ENCODE measurements at regions not wholly inside any gene's neighbourhood (a gene's known extent, or its start where the extent isn't known, plus 50 kb on each side); places are given as distances from the start of the nearest gene placed in this dataset.
A peak's percentile ranks its signal among the peaks of the same experiment; 100 is the strongest.

DNA sequence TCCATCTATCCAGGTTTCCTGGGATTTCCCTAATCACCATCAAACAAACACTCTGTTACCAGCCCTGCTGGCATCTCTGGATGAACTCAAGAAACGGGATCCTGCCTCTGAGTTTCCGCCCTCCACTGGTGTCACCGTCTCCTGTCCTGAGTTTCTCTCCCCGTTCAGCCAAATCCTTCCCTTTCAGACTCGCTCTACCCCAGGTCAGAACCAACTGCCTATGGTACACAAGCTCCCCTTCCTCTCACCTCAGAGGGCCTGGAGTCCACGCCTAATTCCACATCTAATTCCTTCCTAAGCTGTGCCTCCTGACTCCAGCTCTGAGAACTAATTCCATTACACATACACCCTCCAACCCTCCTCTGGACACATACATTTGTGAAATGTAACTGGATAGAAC, 96.1 kb downstream of the SHANK2 start:
- Histone ChIP-seq H3K9me2 (replicated peaks; ENCODE audit: low read length) (no peaks in the 10 kb centered on the region), H2AFZ (ENCODE audit: low read length) (no peak overlapping the region), H3K27ac (ENCODE audit: low read length) (no peak overlapping the region), H3K79me2 (ENCODE audit: low read length) (no peaks in the 10 kb centered on the region), H4K20me1 (ENCODE audit: low read length) (no peaks in the 10 kb centered on the region), H3K9me3 (ENCODE audit: low read length) (peaks cover 7% of the 10 kb centered on the region), H3K27me3 (ENCODE audit: low read length) (no peaks in the 10 kb centered on the region), H3K4me2 (ENCODE audit: low read length) (no peak overlapping the region), H3F3A (ENCODE audit: low read length, unreplicated experiment) (no peaks in the 10 kb centered on the region), H3K4me3 (ENCODE audit: low read length) (no peak overlapping the region), H3K4me1 (ENCODE audit: insufficient read depth, low read length) (peaks cover 18% of the 10 kb centered on the region), H3K36me3 (ENCODE audit: low read depth, low read length) (peaks cover 7% of the 10 kb centered on the region; the same call in 1 of the 2 replicates), H3K9ac (ENCODE audit: low read length) (no peak overlapping the region)
- ATAC-seq (no peak), DNase-seq (no peak)
- ChIA-PET CTCF (no interaction called here), POLR2A (ENCODE audit: unreplicated experiment) (no interaction called here)
- BruUV-seq (replicated peaks) = no TSS peak
- TF ChIP-seq EZH2 (IDR thresholded peaks at IDR 0.05; ENCODE audit: low read length, unreplicated experiment) = no peak
- TF ChIP-seq, protein P1, sequence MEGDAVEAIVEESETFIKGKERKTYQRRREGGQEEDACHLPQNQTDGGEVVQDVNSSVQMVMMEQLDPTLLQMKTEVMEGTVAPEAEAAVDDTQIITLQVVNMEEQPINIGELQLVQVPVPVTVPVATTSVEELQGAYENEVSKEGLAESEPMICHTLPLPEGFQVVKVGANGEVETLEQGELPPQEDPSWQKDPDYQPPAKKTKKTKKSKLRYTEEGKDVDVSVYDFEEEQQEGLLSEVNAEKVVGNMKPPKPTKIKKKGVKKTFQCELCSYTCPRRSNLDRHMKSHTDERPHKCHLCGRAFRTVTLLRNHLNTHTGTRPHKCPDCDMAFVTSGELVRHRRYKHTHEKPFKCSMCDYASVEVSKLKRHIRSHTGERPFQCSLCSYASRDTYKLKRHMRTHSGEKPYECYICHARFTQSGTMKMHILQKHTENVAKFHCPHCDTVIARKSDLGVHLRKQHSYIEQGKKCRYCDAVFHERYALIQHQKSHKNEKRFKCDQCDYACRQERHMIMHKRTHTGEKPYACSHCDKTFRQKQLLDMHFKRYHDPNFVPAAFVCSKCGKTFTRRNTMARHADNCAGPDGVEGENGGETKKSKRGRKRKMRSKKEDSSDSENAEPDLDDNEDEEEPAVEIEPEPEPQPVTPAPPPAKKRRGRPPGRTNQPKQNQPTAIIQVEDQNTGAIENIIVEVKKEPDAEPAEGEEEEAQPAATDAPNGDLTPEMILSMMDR (conservative IDR thresholded peaks at IDR 0.05; ENCODE audit: low read depth, low read length) = no peak
- TF ChIP-seq EZH2phosphoT487 (IDR thresholded peaks at IDR 0.05; ENCODE audit: borderline replicate concordance, low read length) = no peak
- intact Hi-C loops (cut with micrococcal nuclease) = no loop called here

DNA sequence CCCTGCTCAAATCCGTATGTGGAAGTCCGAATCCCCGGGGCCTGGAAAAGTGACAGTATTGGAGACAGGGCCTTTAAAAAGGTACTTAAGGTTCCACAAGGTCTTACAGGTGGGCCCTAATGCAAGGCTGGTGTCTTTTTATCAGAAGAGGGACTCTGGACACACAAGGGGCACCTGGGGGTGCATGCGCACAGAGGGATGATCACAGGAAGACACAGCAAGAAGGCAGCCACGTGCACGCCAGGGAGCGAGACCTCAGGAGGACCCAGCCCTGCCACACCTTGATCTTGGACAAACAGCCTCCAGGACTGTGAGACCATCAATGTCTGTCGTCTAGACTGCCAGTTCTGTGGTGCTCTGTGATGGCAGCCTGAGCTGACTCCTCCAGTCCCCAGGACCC, 96.5 kb downstream of the SHANK2 start:
- DNase-seq = no peak

DNA sequence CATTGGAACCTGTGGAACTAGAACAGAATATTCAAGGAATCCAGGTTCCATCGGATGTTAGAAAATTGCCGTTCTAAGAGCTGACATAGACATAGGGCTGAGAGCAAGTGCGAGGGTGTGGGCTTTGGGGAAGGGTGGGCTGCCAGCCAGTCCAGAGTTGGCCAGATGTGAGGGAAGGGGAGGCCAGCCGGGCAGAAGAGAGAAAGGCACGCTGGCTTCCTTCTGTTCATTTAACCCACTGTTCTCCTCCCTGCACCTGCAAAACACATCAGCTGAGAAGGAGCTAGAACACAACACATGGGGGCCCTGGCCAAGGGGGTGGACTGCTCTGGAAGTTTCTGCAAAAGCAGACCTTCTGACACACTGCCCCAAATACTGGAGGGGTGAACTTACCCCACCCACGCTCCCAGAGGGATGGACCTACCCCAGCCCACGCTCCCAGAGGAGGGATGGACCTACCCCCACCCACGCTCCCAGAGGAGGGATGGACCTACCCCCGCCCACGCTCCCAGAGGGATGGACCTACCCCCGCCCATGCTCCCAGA, 98.0 kb downstream of the SHANK2 start:
- intact Hi-C loops (cut with micrococcal nuclease) = no loop called here
- Histone ChIP-seq H3K9me2 (replicated peaks; ENCODE audit: low read length) (no peaks in the 10 kb centered on the region), H4K20me1 (ENCODE audit: low read length) (no peaks in the 10 kb centered on the region), H3K79me2 (ENCODE audit: low read length) (no peaks in the 10 kb centered on the region), H3K4me2 (ENCODE audit: low read length) (peak overlapping the region; percentile 86), H3K9ac (ENCODE audit: low read length) (no peak overlapping the region), H2AFZ (ENCODE audit: low read length) (no peak overlapping the region), H3F3A (ENCODE audit: low read length, unreplicated experiment) (no peaks in the 10 kb centered on the region), H3K36me3 (ENCODE audit: low read depth, low read length) (peaks cover 7% of the 10 kb centered on the region; the same call in 1 of the 2 replicates), H3K9me3 (ENCODE audit: low read length) (peaks cover 7% of the 10 kb centered on the region), H3K4me3 (ENCODE audit: low read length) (no peak overlapping the region), H3K4me1 (ENCODE audit: insufficient read depth, low read length) (peaks cover 18% of the 10 kb centered on the region), H3K27me3 (ENCODE audit: low read length) (no peaks in the 10 kb centered on the region), H3K27ac (ENCODE audit: low read length) (peak overlapping the region; percentile 77; the same call in 1 of the 2 replicates)
- BruUV-seq (replicated peaks) = no TSS peak
- ATAC-seq (no peak), DNase-seq (no peak)
- ChIA-PET CTCF (no interaction called here), POLR2A (ENCODE audit: unreplicated experiment) (no interaction called here)
- no peak for TF ChIP-seq EZH2 (IDR thresholded peaks at IDR 0.05; ENCODE audit: low read length, unreplicated experiment)
- TF ChIP-seq, protein P1 (conservative IDR thresholded peaks at IDR 0.05; ENCODE audit: low read depth, low read length) = no peak
- TF ChIP-seq EZH2phosphoT487 (IDR thresholded peaks at IDR 0.05; ENCODE audit: borderline replicate concordance, low read length) = no peak

More for the DNA sequence above, 96.5 kb downstream of the SHANK2 start:
- BruUV-seq (replicated peaks) = no TSS peak
- POLR2A ChIA-PET (ENCODE audit: unreplicated experiment) = no interaction called here
- no peak overlapping the region for H2AFZ ChIP-seq (ENCODE audit: low read length)
- H3K79me2 ChIP-seq (ENCODE audit: low read length) = no peaks in the 10 kb centered on the region
- H3K27me3 ChIP-seq (ENCODE audit: low read length) = no peaks in the 10 kb centered on the region
- peaks cover 18% of the 10 kb centered on the region for H3K4me1 ChIP-seq (ENCODE audit: insufficient read depth, low read length)
- no peaks in the 10 kb centered on the region for H4K20me1 ChIP-seq (ENCODE audit: low read length)
- no peak overlapping the region for H3K4me2 ChIP-seq (ENCODE audit: low read length)
- H3K4me3 ChIP-seq (ENCODE audit: low read length) = no peak overlapping the region
- H3K36me3 ChIP-seq (ENCODE audit: low read depth, low read length) = peaks cover 7% of the 10 kb centered on the region; the same call in 1 of the 2 replicates
- H3K9me3 ChIP-seq (ENCODE audit: low read length) = peaks cover 7% of the 10 kb centered on the region
- TF ChIP-seq EZH2phosphoT487 (IDR thresholded peaks at IDR 0.05; ENCODE audit: borderline replicate concordance, low read length) (no peak), EZH2 (IDR thresholded peaks at IDR 0.05; ENCODE audit: low read length, unreplicated experiment) (no peak)
- TF ChIP-seq, protein P1 (conservative IDR thresholded peaks at IDR 0.05; ENCODE audit: low read depth, low read length) = no peak
- no peak overlapping the region for H3K27ac ChIP-seq (ENCODE audit: low read length)
- ATAC-seq = no peak
- H3K9me2 ChIP-seq (replicated peaks; ENCODE audit: low read length) = no peaks in the 10 kb centered on the region
- CTCF ChIA-PET = no interaction called here
- no peak overlapping the region for H3K9ac ChIP-seq (ENCODE audit: low read length)
- no peaks in the 10 kb centered on the region for H3F3A ChIP-seq (ENCODE audit: low read length, unreplicated experiment)
- intact Hi-C loops (cut with micrococcal nuclease) = no loop called here
